Amniotic epithelial cell (primary cell): ENCODE measurements at regions not wholly inside any gene's neighbourhood (a gene's known extent, or its start where the extent isn't known, plus 50 kb on each side); places are given as distances from the start of the nearest gene placed in this dataset.
A peak's percentile ranks its signal among the peaks of the same experiment; 100 is the strongest.

Experiments
- DNase-seq: peaks from one replicate; pipeline ENCODE4 v3.0.0-alpha.2; 2010; ENCODE audit warnings: low read depth

GRCh38 chr17:55668312-55668920 is 54.2 kb downstream of the TMEM100 start:
- no peak for DNase-seq

DNA sequence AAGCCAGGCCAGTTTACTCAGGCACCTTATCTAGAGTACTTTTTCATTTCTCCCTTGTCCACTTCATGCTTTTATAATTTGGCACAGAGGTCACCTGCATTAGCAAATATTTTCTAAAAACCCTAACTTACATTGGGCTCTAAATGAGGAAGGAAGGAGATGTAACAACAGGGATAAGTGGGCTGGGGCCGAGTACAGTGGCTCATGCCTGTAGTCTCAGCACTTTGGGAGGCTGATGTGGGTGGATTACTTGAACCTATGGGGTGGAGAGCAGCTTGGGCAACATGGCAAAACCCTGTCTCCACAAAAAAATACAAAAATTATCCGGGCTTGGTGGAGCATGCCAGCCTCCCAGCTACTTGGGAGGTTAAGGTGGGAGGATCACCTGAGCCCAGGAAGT is 55.9 kb downstream of the TMEM100 start:
- no peak for DNase-seq

- no peak for DNase-seq
Observed at GRCh38 chr17:55664287-55664686, 58.4 kb downstream of the TMEM100 start.

- no peak for DNase-seq
Observed at GRCh38 chr17:55663400-55663799, 59.3 kb downstream of the TMEM100 start.

DNA sequence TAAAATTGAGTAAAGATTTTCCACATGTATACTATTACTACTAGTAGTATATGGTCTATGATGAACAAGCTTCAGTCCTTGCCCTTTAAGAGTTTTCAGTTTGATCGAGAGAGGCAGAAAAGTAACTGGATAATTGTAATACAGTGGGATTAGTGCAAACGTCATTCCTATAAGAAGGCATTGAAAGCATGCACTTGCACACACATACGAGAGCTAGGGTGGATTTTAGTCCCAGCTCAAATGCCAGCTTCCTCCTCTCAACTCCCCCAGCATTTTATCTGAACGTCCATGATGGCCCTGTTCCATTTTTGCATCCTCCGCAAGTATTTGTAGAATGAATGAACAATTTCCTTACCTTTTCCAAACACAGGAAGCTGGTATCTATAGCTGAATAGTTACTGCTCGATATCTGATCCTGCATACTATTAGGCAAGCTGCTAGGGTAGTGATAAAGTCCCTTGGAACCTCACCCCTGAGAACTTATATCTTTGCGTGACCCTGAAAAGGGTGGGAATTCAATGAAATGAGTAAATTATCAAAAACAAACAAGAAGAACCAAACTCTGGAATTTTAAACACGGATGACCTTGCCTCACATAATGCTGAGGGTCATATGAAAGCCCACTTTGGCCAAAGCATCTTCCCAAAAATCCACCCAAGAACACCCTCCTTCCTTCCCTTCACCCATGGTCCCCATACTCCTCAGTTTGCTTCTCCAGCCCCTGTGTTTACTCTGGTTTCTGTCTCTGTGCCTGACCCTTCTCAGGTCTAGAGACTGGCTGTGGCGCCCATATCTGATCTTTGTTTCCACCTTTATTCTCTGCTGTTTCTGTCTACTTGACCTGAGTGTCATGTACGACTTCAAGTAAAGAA is 60.5 kb downstream of the TMEM100 start:
- DNase-seq: no peak

DNA sequence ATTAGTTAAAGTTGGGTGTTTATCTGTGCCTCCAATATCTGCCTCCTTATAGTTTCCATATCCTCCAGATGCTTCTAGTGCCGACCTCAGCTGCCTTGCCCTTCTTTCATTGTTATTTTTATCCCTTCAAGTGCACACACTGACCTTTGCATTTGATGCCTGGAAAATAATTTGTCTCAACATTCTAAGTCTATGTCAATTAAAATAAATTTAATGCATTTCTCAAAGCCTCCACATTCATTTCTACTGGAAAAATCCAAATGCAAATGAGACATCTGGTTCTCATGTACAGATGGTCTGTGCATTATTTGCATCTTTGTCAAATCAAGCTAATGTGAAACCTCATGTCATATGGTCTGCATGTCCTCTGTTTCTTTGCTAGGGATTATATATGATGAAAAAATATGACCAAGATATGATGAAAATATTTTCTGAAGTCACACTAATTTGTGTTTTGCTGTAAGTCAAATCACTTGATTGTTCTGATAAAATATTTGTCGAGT is 61.4 kb downstream of the TMEM100 start:
- no peak for DNase-seq

GRCh38 chr17:55660178-55660886 is 62.3 kb downstream of the TMEM100 start:
- DNase-seq: peak; percentile 33

GRCh38 chr17:55659661-55660060 is 63.0 kb downstream of the TMEM100 start:
- DNase-seq: no peak

DNA sequence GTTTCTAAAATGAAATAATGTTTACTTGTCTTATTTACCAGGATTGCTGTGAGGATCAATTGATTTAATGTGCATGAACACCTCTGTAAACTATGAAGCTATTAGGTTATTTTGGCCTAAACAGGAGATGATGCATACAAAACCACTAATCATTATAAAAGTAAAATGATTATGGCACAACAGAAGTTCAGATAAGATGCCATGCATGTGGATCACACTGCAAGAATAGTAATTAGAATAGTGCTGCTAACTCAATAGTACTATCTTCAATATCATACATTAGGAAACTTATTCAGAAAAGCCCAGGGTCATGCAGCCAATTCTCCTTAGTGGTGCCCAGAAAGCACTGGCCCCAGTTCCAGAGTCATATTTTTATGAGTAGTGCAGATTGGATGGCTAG is 66.9 kb downstream of the TMEM100 start:
- DNase-seq: no peak

GRCh38 chr17:55654821-55655220 is 67.8 kb downstream of the TMEM100 start:
- peak; percentile 24 for DNase-seq

- DNase-seq: peak; percentile 81
Observed at GRCh38 chr17:55654022-55654421, 68.6 kb downstream of the TMEM100 start.

DNA sequence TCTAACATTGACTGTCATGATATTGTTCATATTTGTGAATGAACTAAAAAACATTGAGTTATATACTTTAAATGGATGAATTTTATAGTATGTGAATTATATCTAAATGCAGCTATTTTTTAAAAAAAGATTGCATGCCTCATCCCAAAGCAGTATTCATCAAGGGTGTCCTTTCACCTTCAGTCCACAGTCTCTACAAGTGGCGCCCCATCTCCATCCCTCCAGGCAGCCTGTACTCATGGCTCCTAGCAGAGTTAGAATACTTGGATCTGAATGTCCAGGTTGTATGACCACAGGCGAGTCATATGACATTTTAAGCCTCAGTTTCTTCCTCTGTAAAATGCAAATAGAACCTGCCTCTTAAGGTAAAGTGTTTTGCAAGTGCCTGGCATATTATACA is 69.8 kb downstream of the TMEM100 start:
- no peak for DNase-seq

DNA sequence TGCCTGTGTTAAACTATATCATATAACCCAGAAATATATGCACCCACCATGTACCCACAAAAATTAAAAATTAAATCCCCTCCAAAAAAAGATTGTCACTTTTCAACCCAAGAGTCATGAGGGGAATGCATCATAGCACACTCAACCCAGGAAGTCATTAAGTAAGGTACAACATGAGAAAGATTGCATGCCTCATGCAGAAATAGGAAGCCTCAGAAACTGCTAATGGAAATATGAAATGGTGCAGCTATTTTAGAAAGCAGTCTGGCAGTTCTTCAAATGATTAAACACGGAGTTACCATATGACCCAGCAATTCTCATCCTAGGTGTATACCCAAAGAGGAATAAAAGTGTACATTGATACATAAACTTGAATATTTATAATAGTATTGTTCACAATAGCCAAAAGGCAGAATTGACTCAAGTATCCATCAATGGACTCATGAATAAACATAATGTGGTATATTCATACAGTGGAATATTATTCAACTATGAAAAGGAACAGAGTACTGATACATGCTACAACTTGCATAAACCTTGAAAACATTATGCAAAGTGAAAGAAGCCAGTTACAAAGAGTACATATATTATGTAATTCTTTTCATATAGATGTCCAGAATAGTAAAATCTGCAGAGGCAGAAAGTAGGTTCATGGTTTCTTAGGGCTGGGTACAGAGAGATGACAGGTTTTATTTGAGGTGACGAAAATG is 70.4 kb downstream of the TMEM100 start:
- DNase-seq: no peak

DNA sequence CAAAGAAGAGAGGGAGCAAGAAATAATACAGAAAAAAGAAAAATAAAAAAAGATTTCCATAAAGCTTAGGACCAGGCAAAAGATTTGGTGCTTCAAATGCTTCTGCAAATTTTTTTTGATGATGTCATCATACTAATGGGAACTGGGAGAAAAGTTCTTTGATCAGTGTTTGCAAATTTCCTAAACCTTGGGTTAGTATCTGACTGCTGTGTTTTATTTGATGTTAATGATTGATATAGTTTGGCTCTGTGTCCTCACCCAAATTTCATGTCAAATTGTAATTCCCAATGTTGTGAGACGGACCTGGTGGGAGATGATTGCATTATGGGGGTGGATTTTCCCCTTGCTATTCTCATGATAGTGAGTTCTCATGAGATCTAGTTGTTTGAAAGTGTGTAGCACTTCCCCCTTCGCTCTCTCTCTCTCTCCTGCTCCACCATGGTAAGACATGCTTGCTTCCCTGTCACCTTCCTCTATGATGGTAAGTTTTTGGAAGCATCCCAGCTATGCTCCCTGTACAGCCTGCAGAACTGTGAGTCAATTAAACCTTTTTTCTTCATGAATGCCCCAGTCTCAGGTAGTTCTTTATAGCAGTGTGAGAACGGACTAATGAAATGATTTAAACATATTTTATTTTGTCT is 72.6 kb downstream of the TMEM100 start:
- DNase-seq: no peak

DNA sequence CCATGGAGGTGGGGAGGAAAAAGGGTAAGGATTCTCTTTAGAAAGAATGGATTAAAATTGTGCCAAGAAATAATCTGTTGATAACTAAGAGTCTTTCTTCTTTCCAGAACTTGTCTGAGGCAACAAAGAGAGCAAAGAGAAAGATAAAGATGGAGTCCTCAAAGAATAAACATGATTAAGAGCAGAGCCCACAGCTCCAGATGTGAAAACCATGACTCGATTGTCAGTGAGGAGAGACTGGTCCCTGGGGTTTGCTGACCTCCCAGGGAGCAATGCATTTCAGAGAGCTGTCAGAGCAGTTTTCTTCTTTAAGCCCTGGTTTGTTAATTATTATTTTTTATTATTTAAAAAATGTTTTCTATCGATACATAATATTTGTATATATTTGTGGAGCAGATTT is 74.6 kb downstream of the TMEM100 start:
- no peak for DNase-seq

- DNase-seq: no peak
Observed at GRCh38 chr17:55645361-55645760, 77.3 kb downstream of the TMEM100 start.

DNA sequence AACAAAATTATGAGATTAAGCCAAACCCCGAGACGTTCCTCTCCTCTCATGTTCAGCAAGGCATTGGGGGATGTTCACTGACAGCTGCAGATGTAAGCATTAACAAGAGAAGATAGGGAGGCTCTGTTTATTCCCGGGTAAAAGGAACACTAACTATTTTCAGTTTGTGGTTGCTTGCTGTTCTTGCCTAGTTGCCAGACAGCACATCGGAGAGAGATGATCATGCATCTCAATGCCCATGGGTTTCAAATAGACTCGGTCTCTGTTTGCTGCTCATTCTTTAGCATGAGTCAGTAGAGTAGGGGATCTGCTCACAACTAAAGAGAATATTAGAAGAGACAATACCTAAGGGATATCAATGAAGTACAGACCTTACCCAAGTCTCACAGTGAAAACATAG is 78.3 kb downstream of the TMEM100 start:
- DNase-seq: no peak

GRCh38 chr17:55642741-55643140 is 79.9 kb downstream of the TMEM100 start:
- DNase-seq: no peak

DNA sequence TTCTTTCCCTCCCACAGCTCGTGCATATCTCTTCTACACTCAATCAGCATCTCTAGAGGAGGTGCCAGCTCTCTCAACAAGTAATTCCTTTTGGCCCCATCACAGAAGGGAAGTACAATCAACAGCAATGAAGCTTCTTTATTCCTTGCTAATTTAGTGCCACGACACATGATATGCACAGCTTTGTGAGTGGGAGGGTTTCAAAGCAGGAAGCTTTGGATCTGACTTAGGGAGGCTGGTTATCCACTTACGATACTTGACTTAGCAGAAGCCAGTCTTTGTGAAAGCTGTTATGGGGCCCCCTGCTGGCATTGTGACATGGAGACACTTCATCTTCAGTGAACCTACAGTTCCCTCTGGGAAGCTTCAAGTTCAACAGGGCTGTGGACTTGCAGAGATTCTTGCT is 81.0 kb downstream of the TMEM100 start:
- peak; percentile 71 for DNase-seq

DNA sequence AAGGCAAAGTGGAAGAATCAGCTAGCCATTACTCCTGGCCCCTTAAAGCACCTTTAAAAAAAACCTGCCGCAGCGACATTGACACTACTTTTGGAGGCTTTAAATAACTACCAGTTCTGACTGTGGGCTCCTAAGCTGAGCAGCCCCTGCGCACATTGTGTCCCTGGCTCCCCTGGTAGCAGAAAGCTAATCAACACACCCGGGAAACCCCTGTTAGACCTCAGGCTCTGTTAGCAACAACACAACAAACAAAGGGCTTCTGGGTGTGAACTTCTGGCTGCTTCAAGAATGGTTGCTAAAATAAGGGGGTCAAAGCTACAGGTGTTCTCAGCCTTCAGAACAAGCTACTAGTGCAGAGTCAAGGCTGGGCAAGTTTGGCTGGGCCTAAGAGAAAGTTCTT is 83.6 kb downstream of the TMEM100 start:
- DNase-seq: no peak

GRCh38 chr17:55635253-55635914 is 87.3 kb downstream of the TMEM100 start:
- DNase-seq: peak; percentile 16
